Uterus (tissue), 3 donors: ENCODE measurements at regions not wholly inside any gene's neighbourhood (a gene's known extent, or its start where the extent isn't known, plus 50 kb on each side); places are given as distances from the start of the nearest gene placed in this dataset.

Experiments used
- DNase-seq, 2 donors: peaks; one replicate each; pipeline ENCODE4 v3.0.0-alpha.2; 2019 to 2020
- H3K27ac ChIP-seq, 2 donors: fragments of 200-600 bp; sonication (generic); 1 replicate in 1 of 2; 2 replicates in 1 of 2; pipeline ENCODE4 v1.5.1; 2016 to 2018
- H3K27me3 ChIP-seq, 2 donors: fragments of 200-600 bp; sonication (generic); one replicate each; pipeline ENCODE4 v1.5.1; 2018 to 2019; ENCODE audit warnings: control low read depth in 1 of 2
- H3K36me3 ChIP-seq, 2 donors: fragments of 200-600 bp; sonication (generic); one replicate each; pipeline ENCODE4 v1.5.1; 2019; ENCODE audit warnings: control low read depth in 1 of 2
- H3K4me1 ChIP-seq, 2 donors: fragments of 200-600 bp; sonication (generic); one replicate each; pipeline ENCODE4 v1.5.1; 2018 to 2019; ENCODE audit warnings: control low read depth in 1 of 2
- H3K4me3 ChIP-seq, 2 donors: fragments of 200-600 bp; sonication (generic); 1 replicate in 1 of 2; 2 replicates in 1 of 2; pipeline ENCODE4 v1.5.1; 2018 to 2019; ENCODE audit warnings: mild to moderate bottlenecking in 1 of 2
- H3K9me3 ChIP-seq, 2 donors: fragments of 200-600 bp; sonication (generic); one replicate each; pipeline ENCODE4 v1.5.1; 2019; ENCODE audit warnings: control low read depth in 1 of 2
- POLR2A ChIP-seq, 2 donors: fragments of 450-650 bp; IDR thresholded peaks; one replicate each; pipeline ENCODE4 v1.6.1; 2016; ENCODE audit warnings: antibody characterized with exemption in 2 of 2, mild to moderate bottlenecking in 1 of 2, moderate library complexity in 1 of 2
- intact Hi-C: fragments of 100-400 bp; cut with DNase I; formaldehyde crosslinking; loops from one replicate; pipeline ENCODE4 v1.15.1; 2023; ENCODE audit warnings: low total_unique reads
- TF ChIP-seq, protein P1 (sequence below), 4 experiments: fragments of 200-600 bp in 2 of 4; fragments of 450-650 bp in 2 of 4; sonication (generic) in 2 of 4; IDR thresholded peaks; one replicate each; pipeline ENCODE4 v1.5.1; 2016 to 2019; ENCODE audit warnings: antibody characterized with exemption in 4 of 4, mild to moderate bottlenecking in 2 of 4, moderate library complexity in 1 of 4
- donor health status: DM: yes; HTN: yes; CAD: no.

- Histone ChIP-seq H3K4me1 (no peaks in the 10 kb centered on the region), H3K27me3 (no peaks in the 10 kb centered on the region), H3K27ac (no peak overlapping the region), H3K4me3 (no peak overlapping the region), H3K36me3 (no peaks in the 10 kb centered on the region), H3K9me3 (no peaks in the 10 kb centered on the region)
- no peak for TF ChIP-seq POLR2A (IDR thresholded peaks at IDR 0.05)
- TF ChIP-seq, protein P1, sequence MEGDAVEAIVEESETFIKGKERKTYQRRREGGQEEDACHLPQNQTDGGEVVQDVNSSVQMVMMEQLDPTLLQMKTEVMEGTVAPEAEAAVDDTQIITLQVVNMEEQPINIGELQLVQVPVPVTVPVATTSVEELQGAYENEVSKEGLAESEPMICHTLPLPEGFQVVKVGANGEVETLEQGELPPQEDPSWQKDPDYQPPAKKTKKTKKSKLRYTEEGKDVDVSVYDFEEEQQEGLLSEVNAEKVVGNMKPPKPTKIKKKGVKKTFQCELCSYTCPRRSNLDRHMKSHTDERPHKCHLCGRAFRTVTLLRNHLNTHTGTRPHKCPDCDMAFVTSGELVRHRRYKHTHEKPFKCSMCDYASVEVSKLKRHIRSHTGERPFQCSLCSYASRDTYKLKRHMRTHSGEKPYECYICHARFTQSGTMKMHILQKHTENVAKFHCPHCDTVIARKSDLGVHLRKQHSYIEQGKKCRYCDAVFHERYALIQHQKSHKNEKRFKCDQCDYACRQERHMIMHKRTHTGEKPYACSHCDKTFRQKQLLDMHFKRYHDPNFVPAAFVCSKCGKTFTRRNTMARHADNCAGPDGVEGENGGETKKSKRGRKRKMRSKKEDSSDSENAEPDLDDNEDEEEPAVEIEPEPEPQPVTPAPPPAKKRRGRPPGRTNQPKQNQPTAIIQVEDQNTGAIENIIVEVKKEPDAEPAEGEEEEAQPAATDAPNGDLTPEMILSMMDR (IDR thresholded peaks at IDR 0.05) = no peak
- DNase-seq = no peak
- intact Hi-C loops = no loop called here
These were observed 115.6 kb upstream of the NMNAT3 start for GRCh38 chr3:139793408-139793807.

- H3K4me3 ChIP-seq = no peak overlapping the region
- H3K9me3 ChIP-seq = no peaks in the 10 kb centered on the region
- DNase-seq = no peak
- TF ChIP-seq, protein P1 (IDR thresholded peaks at IDR 0.05) = no peak
- no peak for TF ChIP-seq POLR2A (IDR thresholded peaks at IDR 0.05)
- no peaks in the 10 kb centered on the region for H3K4me1 ChIP-seq
- intact Hi-C loops = no loop called here
- no peaks in the 10 kb centered on the region for H3K27me3 ChIP-seq
- no peak overlapping the region for H3K27ac ChIP-seq
- no peaks in the 10 kb centered on the region for H3K36me3 ChIP-seq
These were observed 102.8 kb upstream of the NMNAT3 start for GRCh38 chr3:139780593-139780992.

DNA sequence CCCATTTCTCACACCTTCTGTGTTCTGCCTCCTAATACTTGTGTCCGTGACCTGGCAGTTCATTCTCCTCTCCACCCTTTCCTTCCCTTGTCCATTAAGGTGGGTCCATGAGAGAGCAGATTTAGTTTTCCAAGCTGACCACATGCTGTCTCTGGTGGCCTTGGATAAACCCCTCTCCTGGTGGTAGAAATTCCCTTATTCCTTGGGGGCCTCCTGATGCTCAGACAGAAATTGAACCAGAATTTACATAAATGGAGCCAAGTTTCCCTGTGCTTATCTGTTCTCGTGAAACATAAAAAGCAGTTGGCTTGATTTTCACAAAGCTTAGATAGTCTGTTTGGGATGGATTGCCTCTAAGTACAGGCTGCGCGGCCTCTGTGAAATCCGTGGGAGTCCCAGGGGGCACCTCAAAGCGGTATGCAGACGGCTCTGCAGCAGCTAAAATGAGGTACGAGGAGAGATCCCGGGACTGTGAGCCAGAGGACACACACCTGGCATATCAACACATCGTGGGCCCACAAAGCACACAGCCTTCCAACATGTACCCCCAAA is 101.0 kb upstream of the NMNAT3 start:
- TF ChIP-seq POLR2A (IDR thresholded peaks at IDR 0.05) = no peak
- TF ChIP-seq, protein P1 (IDR thresholded peaks at IDR 0.05) = no peak
- no peaks in the 10 kb centered on the region for H3K27me3 ChIP-seq
- no peaks in the 10 kb centered on the region for H3K36me3 ChIP-seq
- no peak overlapping the region for H3K4me3 ChIP-seq
- H3K4me1 ChIP-seq = no peaks in the 10 kb centered on the region
- intact Hi-C loops = no loop called here
- no peaks in the 10 kb centered on the region for H3K9me3 ChIP-seq
- DNase-seq = no peak
- no peak overlapping the region for H3K27ac ChIP-seq

GRCh38 chr3:139774560-139775302 is 97.0 kb upstream of the NMNAT3 start:
- intact Hi-C loops = no loop called here
- H3K36me3 ChIP-seq = no peaks in the 10 kb centered on the region
- TF ChIP-seq, protein P1 (IDR thresholded peaks at IDR 0.05) = no peak
- TF ChIP-seq POLR2A (IDR thresholded peaks at IDR 0.05) = no peak
- no peak overlapping the region for H3K4me3 ChIP-seq
- H3K27ac ChIP-seq = peak overlapping the region in 1 of 2 donors; percentile 16
- no peaks in the 10 kb centered on the region for H3K4me1 ChIP-seq
- H3K9me3 ChIP-seq = no peaks in the 10 kb centered on the region
- no peak for DNase-seq
- no peaks in the 10 kb centered on the region for H3K27me3 ChIP-seq
